GM21360 (cell line): ENCODE measurements at regions not wholly inside any gene's neighbourhood (a gene's known extent, or its start where the extent isn't known, plus 50 kb on each side); places are given as distances from the start of the nearest gene placed in this dataset.

Source experiments
- ATAC-seq: cut with Tn5 transposase; IDR thresholded peaks from one replicate; pipeline ENCODE4 v1.9.1; 2021; ENCODE audit warnings: mild to moderate bottlenecking, moderate library complexity; ENCODE audit not compliant: unreplicated experiment

DNA sequence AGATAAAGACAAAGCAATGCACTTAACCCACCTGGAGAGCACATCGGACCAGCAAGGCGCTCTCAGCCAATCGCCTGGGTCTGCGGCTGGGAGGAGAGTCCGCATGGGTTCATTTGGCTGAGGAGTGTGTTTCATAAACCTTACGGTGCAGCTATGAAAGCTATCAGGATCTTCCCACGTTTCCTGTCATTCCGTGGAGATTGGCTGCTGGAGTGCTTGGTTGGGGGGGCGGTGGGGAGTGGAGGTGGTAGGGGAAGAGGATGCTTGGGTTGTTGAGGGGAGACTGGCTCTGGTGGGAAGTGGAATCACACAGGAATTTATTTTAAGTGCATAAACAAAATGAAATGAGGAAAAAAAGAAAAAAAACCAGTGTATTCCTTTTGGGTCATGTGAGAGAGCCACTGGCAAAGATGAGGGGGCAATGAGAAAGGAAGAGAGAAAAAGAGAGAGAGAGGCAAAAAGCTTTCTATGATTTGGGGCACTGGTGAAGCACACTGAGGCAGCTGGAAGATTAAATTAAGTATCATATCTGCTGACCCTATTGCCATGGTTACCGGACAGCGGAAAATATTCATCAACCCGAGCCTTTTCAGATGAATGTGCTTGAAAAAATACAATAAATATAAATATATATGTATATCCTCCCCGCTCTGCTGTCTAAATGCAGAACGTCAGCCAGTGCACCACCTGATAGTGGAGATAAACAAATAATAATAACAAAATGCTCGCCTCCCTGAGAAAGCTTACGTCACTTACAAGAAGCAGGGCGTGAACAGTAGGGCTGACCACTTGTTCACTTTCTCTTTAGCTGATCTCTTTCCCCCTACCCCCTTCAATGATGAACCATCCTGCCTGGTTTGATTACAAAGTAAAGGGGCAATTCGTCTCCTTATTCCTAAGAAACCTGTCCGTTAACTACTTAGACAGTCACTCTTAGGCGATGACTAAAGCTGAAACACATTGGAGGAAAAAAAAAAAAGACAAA, 457.0 kb upstream of the ZFHX3 start:
- no peak for ATAC-seq

DNA sequence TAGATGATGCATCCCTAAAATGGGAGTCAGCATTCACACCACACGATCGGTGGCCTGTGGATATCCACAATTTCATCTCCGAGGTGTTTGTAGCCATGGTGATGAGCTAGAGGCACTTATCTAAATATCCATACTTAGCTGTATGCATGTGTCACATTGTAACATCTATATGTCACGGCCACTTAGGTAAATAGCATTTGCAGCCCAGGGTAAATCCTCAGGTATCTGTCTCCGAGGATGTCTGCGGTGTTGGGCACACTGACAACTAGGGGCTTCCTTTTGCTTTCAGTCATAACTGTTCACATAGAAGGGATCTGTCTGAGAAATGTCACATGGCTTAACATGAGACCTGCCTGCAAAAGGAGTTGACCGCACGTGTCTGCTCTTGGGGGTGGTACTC, 455.2 kb upstream of the ZFHX3 start:
- ATAC-seq: no peak

DNA sequence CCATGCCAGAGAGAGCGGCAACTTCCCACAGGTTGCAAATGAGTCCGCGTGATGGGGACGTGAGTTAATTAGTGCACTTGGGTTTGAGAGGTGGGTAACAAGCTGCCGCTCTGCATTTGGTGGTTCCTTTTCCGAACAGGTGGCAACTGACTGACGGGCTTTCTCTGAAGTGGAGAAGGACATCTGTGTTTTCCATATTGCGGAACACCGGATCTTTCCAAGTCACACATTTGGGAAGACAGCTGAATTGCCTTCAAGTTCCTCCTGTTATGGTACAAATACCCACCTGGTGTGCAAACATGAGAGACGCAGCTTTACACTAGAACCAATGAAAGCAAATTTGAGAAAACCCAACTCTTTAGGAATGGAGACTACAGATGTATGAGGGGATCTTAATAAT, 451.3 kb upstream of the ZFHX3 start:
- ATAC-seq: no peak

DNA sequence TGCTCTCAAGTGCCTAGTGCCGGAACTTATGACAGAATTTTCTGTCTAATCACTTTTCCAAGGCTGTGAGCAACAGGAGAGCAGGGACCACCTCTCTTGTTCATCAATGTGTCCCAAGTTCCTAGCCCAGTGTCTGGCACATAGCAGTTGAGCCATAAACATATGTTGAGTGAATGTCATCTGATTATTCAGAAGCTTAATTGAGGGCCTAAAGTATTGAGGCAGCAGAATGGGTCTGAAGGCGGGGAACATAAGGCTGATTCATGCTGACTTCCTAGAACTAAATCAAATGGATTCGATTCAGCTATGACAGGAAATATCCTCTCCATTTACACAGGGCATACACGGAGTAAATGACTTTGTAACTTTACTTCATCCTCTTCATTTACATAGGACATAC, 438.0 kb upstream of the ZFHX3 start:
- ATAC-seq: no peak

DNA sequence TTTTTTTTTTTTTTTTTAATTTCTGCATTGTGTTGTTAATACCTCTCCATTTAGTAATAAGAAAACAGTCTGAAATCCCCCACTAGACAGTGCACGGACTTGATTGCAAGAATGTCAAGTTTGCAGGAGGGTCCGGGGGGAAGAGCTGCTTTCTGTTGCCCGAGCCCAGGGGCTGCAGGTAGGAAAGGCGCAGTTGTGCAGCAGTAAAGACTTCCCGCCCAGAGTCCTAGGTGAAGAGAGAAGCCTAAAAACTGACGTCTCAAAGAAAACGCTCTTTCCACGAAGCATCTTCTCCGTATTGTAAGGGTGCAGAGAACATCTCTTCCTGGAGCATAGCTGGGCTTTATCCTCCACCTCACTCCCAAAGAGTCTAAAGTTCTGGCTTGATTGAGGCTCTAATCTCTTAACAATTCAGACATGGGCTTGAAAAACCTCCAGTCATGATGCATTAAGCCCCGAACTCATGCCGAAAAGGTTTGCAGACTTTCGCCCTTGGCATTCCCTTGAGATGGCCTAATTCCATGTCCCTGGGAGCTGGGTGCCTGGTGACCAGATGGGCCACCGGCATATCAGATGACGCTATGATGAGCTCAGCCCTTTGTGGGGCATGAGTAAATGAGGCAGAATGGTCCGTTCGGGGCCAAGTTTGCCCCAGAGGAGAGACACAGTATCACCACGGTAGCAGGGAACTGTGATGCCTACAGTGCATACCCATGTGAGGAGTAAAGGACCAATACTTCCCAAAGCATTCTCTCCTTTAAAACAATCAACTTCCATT, 436.2 kb upstream of the ZFHX3 start:
- ATAC-seq: no peak

DNA sequence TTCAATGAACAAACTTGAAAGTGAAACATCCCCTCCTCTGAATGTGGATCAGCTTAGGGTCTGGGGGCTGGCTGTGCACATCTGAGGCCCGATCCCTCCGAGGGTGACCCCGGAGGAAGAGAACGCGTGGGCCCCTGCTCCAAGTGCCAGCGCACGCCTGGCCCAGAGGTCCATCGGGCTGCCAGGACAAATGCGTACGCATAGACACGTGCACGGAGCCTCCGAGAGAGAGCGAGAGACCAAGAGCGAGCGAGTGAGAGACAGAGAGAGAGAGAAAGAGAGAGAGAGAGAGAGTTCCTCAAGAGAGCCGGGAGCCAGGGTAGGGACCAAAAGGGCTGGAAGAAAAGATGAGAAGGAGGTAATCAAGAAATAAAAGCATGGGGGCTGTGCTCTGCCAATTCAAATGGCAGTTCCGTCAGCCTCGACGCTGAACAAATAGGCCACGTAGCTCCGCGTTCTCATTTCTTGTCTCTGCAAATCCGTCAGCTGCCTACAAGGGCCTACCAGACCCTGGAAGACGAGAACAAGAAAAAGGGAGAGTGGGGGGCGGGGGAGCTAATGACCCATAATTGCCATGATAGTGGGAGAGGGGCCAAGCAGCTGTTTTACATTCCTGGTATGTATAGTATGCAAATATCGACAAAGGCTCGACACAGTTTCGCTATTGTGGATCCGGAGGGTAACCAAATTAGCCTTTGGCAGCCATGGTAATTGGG, 435.3 kb upstream of the ZFHX3 start:
- no peak for ATAC-seq

DNA sequence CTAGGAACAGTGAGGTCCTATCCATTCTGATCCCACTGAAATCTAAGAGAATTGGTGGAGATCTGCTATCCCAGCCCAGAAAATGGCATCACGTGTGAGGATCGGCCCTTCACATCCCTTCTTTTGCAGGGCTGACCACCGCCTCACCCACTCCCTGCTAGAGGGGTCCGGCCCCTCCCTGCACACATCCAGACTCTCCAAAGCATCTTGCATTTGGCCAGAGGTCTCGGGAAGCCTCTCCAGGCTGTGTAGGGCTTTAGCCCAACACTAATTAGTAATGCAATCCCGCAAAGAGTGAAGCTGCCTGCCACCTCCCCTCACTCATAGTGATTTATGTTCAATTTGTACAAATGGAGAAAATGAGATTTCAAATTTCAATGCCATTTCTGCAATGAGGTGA, 434.4 kb upstream of the ZFHX3 start:
- no peak for ATAC-seq

DNA sequence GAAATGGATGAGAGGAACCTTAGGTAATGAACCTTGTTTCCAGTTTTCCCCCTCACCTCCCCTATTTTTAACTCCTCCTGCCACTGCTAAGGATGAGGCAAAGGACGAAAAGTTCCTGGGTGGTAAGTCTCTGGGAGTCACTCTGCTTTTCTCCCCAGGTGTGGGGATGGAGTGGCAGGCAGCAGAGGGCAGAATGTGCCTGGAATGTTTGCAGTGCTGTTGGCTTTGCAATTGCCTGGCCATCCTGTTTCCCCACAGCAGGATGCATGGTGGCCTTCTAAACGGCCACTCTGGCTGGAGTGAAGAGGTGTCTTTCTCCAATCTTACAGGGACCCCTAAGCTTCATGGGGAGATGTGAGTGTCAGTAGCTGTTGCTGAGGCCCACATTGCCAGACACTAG, 432.5 kb upstream of the ZFHX3 start:
- ATAC-seq: no peak

DNA sequence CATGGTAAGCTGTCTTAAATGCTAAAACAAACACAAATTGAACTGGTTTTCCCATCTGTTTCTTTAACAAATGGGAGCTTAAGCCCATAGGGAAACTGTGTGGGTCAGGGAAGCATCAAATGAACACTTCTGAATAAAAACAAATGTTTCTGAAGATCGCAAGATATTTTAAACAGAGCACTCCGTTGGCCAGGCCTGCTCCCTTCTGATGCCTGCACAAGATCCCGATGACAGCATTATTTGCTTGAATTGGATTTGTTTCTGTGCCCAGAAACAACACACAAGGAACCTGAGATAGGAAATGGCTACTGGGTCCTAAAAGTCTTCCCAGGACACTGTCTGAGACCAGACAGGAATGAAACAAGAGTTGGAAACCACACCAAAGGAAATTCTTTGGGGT, 425.8 kb upstream of the ZFHX3 start:
- ATAC-seq: no peak

DNA sequence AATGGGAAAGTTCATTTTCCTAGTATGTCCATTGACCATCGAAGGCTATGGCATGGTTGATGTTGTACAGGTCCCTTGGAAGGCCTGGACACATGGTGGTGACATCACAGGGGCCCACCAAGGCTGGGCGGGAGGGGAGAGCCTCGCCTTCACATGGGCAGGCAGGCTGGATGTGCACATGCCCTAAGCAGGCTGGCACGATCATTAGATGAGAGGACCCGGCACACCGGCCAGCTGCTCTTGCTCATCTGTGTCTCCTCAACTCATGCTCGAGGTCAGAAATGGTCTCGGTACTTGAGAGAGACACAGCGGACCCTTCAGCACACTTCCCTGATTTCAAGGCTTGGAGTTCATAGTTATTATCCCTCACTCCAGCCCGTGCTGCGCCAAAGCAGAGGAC, 416.9 kb upstream of the ZFHX3 start:
- ATAC-seq: no peak

DNA sequence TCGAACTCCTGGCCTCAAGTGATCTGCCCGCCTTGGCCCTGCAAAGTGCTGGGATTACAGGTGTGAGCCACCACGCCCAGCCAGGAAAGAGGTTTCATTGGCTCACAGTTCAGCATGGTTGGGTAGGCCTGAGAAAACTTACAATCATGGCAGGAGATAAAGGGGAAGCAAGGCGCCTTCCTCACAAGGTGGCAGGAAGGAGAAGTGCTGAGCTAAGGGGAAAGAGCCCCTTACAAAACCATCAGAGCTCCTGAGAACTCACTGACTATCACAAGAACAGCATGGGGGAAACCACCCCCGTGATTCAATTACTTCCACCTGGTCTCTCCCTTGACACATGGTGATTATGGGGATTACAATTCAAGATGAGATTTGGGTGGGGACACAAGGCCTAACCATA, 411.7 kb upstream of the ZFHX3 start:
- no peak for ATAC-seq

DNA sequence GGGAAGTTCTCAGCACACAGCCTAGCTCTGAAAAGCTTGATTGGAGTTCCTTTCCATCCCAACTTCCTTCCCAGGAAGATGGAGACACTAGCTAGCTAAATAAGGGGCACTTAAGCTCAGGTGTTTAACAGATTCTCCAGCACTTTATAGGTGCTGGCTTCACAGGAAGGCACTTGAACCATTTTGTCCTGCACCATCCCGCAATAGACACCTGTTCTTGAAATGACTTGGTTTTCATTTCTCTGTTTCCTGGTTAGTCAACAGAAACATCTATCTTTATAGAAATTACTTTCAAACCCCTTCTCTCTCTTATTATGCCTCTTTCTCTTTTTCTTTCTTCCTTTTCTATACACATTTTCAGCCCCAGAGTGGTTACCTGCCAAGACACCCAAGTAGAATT, 409.9 kb upstream of the ZFHX3 start:
- ATAC-seq: no peak

DNA sequence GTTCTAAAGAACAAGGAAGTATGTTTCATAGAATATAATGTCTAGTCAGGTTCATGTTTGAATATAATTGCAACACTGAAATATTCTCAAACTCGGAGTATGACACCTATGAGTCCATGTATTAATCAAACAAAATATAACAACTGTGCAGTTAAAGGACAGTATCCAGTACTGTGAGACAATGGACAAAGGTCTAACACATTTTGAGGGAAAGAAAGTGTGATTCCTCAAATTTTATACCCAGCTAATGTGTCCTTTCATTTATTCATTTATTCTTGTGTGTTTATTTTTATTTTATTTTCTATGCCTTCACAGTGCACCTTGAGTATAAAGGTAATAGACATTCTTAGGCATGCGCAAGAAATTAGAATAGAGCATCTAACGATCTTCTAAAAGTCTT, 401.0 kb upstream of the ZFHX3 start:
- no peak for ATAC-seq

DNA sequence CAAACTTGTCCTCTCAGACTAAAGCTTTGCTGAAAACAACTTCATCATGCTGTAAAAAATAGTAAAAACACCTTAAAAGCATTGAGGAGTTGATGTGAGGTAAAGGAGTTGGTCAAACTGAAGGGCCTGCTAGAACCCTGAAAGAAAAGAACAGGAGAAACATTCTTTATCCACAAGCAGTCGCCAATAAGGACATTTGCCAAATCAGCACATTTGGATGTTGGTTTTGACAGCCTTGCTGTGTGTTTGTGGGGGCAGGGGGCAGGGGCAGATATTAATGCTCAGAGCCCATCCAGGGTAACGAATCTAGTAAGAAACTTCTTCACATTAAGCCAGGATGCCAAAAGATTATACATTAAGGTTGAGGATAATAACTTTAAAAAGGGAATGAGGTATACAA, 399.9 kb upstream of the ZFHX3 start:
- no peak for ATAC-seq

DNA sequence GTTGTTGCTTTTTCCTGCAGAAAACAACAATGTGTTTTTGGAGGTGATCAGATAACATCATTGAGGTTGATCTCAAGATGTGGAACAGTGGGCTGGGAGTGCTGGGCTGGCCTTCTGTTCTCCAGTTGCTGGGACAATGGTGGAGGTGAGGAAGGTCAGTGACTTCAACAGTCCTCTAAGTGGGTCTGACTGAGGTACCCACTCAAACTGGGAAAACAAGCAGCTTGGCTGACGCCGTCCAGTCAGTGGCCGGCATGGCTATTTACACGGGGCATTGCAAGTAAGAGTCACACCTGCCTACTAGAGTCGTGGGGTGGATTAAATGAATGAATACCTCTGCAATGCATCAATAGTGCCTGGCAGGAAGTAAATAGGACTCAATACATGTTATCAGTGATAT, 386.7 kb upstream of the ZFHX3 start:
- no peak for ATAC-seq

DNA sequence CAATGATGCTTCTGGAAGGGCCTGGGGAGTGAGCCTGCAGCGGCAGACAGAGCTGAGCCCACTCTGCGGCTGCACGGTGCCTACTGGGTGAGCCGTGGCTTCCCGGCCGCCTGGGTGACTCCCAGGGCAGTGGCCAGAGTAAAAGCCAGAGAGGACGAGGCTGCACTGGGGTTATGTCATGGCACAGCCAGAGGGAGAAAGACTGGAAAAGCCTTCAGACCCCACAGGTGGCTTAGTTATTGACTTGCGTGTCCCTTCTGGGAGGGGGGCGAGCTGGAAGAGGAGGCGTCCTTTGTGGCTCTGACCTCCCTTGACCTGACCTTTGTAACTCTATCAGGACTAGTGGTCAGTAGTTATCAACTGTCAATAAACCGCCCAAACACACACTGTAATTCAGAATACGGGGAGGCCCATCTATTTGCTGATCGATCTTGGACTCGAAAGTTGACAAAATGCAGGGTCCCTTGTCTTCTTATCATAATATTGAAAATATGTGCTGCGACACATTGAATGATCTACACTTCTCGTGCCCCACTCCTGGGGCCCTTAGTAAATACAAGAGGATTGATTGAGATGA, 385.9 kb upstream of the ZFHX3 start:
- no peak for ATAC-seq

DNA sequence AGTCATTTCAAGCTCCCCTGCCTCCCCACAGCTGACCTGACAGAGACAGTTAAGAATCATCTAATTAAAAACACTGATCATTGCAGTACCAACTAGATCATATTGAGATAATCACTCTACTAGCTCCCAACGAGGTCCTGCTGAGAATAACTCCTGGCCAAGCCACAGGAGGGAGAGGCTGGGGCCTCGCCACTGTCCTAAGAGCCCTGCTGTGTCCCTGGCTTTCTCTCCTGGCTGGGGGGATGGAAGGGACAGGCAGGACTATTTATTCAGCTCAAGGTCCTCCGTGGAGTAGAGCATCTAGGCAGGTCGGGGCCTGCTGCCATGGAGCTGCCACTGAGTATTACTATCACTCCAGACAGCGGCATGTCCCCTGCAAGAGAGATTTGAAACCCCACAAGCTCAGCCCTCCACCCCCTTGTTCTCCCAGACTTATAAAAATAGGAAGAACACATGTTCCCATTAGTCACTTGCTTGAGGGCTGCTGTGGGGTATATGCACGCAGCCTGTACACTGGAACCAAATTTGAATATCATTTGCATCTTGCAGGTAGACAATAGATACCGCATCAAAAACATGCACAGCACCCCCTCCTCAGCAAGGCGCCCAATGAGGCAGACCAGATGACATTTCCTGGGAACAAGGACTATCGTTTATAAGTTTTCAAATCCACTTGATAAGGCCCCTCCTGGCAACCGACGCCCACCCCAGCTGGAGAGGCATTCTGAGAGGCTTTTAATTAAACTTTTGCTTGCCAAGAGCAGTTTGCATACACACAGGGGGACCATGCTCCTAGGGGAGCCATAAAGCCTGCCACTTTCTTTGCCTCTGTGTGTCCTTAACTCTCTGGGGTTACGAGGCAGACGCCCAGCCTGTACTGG, 385.2 kb upstream of the ZFHX3 start:
- ATAC-seq: no peak

DNA sequence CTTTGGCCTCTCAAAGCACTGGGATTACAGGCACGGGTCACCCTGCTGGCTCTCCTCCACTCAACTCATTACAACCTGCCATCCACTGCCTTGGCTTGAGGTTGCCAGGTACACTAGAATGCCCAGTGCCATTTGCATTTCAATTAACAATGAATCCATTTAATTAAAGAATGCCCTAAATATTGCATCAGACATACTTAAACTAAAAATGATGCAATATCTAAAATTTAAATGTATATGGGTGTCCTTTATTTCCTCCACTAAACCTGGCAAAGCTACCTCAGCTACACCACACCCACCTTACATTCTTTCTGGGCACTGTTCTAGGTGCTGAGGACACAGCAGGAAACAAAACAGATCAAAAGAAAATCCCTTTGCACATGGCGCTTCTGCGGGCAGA, 382.2 kb upstream of the ZFHX3 start:
- ATAC-seq: no peak

DNA sequence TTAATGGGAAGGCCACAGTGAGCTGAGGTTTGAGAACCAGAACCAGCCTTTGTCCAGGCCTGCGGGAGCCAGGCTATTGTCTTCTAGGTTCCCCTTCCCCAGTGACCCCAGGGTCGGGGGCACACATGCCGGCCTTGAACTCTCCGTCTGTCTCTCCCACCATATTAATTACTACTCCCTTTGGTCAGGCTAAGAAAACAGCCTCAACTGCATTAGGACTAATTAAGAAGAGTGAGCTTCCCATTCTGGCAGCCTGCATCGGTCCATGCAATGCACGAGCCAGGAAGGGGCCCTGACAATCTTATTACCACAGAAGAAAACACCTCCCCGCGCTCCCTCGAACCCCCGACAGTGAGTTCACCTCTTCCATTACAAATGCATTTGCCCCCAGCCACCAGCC, 380.2 kb upstream of the ZFHX3 start:
- no peak for ATAC-seq

DNA sequence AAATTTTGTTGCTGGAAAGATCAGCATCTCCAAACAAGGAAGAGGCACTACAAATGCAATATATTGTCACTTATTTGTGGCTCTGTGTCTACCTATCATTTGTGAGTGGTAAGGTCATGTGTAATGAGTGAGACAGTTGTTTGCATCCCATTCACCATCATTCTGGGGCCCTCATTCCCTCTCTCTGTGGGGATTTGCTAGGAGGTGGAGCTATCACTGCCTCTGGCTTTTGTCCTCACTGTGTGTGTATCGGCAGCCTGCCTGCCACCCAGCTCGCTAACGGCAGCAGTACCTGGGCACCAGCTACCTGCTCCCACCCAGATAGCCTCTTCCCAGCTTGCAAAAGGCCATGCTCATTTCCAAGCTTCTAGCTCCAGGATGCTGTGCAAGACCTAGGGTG, 379.2 kb upstream of the ZFHX3 start:
- no peak for ATAC-seq
